Stimulated activated CD4-positive, alpha-beta T cell treated with anti-CD3 and anti-CD28 coated beads, Interleukin-4, amount 100 ng/mL, for 4 hours (primary cell): ENCODE measurements at regions not wholly inside any gene's neighbourhood (a gene's known extent, or its start where the extent isn't known, plus 50 kb on each side); places are given as distances from the start of the nearest gene placed in this dataset.

Experiments
- DNase-seq, 2 experiments: peaks; one replicate each; pipeline ENCODE4 v3.0.0-alpha.2; 2020

DNA sequence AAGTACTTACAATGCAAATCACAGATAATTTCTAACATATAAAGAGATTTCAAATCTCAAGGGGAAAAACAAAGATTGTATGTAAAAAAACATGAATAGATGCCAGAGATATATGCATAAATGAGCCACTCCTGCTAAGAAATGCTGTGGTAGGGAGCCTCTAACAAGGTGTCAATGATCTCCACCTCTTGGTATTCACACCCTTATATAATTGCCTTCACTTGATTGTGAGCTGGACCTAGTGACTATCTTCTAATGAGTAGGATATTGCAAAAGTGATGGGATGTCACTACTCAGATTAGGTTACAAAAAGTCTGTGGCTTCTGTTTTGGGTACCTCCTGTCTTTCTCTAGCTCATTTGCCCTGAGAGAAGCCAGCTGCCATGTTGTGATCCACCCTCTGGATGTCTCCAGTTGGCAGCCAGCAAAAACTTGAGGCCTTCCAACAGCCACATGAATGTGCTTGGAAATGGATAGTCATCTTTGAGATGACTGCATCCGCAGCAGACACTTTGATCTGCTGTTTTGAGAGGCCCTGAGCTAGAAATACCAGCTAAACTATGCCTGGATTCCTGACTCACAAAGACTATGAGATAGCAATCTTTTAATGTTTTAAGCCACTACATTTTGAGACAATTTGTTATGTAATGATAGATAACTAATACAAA, 196.1 kb upstream of the FGGY start:
- DNase-seq, result no peak

DNA sequence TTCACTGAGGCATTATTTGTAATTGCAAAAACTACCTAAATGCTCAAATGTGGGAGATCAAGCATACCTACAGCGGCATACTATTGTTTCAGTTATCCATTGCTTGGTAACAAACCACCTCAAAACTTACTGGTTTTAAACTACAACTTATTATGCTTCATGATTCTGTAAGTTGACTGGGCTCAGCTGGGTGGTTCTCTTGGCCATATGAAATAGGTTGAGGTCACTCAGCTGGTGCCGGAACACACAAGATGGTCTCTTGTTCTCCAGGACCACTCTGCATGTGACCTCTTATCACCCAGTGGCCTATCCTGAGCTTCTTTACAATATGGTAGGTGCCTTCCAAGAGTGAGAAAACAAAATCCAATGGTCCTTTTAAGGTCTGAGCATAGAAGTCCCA, 195.4 kb upstream of the FGGY start:
- no peak for DNase-seq

DNA sequence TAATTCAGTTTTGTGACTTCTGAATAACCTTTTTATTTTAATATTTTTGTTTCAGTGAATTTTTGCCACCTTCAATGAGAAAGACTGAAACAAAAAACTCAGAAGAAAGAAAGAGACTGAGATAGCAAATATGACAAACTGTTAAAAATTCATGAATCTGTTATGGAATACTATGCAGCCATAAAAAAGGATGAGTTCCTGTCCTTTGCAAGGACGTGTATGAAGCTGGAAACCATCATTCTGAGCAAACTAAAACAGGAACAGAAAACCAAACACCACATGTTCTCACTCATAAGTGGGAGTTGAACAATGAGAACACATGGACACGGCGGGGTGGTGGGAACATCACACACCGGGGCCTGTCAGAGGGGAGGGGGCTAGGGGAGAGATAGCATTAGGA, 193.4 kb upstream of the FGGY start:
- DNase-seq, result no peak

DNA sequence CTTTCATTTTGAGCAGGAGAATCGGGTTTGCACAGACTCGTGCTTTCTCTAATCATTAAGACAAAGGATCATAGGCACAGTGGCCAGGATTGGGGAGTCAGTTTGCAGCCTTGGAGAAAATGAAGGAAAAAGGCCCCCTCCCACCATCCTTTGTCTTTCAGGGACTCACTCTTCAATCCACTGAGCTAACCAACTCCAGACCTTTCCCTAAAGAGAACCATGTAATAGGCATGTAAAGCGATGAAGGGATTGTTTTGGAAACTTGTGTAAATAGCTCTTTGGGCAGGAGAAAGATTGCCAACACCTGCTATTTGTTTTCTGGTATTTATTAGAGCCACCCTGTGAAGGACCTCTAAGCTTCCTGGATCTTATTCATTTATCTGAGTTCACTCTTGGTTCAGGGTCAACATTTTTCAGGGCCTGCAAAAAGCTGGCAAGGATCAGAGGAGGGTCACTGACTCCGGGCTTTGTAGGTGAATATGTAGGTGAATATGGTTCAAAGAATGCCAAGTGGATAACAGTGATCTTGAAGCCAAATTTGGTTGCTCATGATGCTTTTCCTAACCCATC, 192.6 kb upstream of the FGGY start:
- DNase-seq, result no peak

DNA sequence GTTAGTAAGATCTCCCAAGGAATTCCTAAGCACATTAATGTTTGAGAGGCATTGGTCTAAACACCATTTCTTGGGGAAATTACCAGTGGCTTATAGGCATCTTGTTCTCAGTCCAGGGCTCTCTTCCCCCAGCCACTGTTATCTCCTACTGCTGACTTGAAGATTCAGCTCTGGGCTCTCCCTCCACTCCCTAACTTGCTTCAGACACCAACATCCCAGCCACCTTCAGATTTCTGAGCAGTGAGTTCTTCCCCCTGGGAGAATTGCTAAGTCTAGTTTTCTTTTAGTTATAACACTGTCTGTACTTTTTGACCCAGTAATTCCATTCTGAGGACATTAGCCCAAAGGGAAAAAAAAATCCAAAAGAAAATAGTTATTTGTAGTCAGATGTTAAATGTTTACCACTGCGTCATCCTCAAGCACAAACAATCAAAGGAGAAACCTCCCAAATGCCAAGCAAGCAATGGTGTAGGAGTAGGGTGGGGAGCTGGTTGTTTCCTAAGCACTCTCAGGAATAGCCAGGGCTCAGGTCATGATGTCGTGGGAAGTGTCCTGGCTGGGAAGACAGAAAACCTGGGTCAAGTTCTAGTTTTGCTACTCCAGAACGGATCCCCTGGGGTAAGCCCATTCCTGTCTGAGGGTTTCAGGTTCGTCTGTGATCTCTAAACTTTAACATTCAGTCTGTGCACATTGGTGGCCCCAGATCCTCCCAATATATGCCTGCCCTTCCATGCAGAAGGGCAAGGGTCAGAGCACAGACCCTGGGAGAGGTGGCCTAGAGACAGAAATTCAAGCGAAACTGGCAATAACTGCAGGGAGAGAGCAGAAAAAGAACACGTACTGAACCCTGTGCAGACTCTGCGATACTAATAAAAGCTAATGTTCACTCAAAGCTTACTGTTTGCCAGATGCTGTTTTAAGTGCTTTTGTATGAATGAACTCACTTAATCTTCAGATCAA, 191.1 kb upstream of the FGGY start:
- DNase-seq, result no peak

DNA sequence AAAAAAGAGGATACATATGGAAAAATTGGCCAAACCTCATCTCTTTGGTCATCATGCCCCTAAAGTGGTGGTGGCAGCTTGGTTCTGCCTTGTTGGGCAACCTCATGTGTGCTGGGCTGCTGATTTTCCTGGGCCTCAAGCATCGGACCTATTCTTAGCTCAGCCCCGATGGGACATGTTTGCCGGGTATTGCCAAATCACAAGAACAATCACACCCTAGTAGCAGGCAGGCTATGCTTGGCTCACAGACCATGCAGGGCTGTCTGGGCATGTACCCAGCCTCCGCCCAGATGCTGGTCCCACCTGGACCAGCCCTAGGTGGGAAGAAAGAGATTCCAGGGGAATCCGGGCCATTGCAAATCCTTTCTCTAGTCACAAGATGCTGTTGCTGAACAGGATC, 189.4 kb upstream of the FGGY start:
- DNase-seq, result no peak

DNA sequence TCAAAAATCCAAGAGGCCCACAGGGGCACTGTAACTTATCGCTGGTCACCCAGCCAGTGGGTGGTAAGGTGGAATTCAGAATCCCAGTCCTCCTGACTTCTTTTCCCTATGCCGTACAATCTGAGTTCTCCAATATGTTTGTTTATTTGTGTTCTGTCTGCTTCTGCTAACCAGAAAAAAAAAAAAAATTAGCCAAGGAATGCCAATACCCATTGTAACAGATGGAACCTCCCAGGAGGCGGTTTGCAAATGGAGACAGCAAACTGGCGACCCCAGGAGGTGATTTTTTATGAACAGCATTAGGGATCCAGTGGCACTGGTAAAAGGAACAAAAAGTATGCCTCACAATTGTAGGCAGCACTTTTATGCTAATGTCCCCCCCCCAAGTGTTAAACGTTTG, 189.0 kb upstream of the FGGY start:
- no peak for DNase-seq

DNA sequence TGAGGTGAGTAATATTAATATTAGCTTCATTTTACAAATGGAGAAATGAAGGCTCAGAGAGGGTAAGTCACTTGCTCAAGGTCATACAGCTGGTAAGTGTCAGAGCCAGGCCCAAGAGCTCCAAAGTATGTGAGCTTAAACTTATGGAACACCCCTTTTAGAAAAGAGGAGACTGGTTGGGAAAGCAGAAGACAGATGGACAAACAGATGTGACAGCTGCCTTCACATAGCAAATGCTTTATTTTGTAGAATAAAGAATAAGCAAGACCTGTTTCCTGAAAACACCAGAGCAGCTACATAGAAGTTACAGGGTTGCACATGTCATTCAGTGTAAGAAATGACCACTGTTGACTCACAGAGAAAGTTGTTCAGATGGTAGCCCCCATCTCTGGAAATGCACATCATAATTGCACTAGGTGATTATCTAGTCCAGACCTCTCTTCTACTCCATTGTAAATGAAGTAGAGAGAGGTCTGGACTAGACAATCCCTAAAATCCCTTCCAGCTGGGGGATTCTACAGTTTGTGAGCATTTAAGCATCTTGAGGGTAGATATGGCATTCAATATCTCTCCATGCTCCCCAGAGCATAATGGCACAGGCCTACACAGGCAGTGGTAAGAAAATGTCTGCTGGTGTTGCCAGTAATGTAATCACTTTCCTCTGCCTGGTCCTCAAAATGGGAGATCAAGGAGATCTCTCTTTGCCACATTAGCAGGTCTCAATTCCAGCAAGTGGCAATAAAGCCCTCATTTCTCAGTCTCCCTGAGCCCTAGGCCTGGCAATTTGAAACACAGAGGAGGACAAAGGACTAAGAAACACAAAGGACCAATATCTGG, 188.2 kb upstream of the FGGY start:
- DNase-seq, result no peak

DNA sequence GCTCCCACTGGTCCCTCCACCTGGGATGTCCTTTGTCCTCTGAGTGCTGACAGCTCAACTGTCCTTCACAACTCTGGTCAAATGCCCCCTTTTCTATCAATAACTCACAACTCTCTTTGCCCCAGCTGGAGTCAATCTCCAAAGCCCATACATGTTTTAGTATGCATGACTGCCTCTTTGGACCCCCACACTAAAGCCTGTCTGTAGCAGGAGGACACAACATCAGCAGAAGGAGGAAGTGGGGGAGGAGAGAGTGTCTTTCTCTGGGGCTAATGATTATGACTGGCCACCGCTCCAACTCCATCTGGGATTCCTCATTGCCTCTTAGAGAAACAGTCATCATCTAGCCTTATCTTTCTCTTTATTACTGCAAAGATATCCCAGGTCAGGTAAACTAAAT, 186.6 kb upstream of the FGGY start:
- no peak for DNase-seq

DNA sequence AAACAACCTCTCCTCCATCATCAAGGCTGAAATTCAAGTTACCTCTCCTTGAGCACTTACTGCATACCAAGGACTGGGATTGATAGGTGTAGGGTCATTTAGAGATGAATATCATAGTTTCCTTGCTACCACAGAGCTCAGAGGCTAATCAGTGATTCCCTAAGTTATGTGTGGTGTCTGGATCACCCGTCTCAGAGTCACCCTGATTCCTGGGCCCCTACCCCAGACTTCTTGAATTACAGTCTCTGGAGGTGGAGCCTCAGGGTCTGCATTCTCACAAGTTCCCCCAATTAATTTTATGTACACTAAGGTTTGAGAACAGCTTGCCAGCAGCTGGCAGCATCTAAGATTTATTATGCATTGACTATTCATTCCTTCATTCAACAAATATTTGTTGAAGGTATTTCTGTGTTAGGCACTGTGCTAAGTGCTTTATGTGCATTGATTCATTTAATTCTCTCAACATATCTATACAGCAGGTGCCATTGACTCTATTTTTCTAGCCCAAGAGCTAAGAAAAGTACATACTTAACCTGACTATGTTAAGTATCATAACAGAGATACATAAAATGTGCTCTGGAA, 182.9 kb upstream of the FGGY start:
- no peak for DNase-seq

DNA sequence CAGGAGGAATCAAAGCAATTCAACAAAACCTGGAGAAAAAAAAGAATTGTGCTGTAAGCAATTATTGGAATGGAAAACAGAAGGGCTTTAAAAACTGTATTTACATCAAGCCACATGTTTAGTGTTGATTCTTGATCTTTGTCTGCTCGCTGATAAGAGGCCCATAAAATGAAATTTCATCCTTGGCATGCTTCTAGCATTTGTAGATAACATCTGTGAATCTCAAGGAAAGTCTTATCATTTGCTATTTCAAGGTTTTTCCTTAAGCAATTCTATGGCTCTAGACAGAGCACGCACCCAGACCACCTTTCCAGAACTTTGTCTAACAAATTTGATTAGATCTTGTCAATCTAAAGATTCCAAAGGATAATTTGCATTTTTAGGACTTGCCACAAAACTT, 181.0 kb upstream of the FGGY start:
- no peak for DNase-seq

DNA sequence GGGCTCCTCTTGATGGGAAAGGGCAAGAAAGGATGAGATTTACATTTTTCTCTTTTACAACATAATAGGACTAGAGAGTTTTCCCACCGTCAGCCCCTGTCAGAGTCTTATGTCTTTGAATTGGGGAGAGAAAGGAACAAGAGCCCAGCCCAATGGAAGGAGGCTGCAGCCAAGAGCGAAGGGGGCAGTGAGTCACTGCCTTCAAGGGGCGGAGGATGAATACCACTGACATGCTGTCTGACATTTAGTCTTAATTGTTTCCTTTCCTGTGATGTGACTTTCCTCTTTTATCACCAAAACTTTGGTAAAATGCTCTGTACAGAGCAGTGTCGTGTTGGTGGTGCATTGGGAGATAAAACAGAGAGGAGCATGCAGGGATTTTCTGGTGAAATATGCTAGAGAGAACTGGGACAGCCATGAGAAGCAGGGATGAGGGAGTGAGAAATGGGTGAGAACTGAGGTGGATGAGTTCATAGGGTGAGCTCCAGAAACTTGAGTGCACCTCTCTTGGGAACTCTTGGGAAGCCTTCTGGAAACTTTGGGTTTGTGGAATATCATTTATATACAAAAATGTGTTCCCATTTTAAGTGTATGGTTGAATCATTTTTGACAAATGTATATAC, 179.9 kb upstream of the FGGY start:
- DNase-seq, result peak in 1 of 2 experiments; percentile 2

DNA sequence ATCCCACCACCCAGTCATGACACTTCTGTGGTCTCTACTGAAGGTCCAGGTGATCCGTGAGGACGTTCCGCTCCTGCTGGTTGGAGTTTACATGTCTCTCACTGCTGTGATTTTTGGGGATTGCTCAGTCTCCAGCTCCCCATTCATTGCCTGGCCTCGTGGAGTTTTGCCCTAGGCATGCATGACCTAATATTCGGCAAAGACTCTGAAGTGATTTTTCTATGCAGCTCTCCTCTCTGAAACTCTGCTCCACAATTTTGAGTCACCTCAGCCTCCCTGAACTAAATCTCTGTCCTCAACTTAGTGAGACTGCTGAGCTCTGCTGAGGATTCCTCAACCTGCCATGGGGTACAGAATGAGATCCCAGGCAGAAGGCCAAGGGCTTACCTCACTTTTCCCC, 174.4 kb upstream of the FGGY start:
- no peak for DNase-seq

DNA sequence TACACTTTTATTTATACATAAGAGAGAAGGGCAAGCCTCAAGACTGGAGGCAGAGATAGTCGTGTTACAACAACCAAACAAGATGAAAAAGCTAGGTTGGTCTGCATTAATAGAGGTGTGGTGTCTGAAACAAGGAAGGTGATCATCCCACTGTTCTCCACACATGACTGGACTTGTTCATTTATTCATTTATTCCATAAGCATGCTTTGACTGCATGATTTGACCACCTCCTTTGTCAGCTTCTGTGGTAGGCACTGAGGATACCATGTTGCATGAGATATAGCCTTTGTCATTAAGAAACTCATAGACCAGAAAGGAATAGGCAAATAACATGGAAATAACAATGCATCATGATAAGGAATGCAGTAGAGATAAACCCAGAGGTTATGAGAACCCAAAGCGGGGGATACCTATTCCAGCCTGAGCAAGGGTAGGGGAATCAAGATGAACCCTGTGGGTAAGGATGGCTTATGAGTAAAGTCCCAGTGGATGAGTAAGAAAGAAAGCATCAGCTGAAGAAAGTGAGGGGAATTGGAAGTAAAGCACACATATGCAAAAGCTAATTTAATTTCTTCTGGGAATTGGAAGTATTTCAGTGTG, 173.7 kb upstream of the FGGY start:
- DNase-seq, result no peak

DNA sequence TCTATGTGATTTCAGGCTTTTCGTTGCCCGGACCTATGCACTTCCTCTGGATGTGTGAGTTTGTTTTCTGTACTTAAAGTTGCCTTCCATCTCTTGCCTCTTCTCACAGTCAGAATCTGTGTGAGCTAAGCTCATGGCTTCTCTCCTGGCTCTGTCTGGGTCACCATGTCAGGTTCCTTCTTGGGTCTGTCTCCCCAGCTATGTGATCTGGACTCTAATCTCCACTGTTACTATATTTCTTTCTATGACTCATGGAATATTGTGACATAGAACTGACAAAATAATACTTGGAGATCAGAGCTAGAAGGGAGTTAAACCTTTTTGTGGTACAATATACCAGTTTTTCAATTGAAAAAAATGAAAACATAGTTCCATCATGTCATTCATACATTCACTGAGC, 172.7 kb upstream of the FGGY start:
- no peak for DNase-seq

DNA sequence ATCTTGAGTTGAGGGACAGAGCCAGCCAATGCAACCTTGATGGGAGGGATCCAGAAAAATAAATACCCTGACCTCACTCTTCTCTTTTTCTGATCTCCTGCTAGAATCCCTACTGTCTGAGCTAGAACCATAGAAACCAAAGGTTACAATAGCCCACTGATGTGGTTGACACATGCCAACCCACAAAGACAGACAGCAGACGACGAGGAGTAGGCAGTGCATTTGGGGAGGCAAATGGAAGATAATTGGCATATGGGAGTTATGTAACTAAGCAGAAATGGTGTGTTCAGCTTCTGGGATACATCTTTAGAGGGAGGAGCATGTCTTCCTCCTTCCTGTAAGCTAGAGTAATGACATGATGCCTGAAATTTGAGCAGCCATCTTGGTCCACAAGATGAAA, 171.7 kb upstream of the FGGY start:
- no peak for DNase-seq

DNA sequence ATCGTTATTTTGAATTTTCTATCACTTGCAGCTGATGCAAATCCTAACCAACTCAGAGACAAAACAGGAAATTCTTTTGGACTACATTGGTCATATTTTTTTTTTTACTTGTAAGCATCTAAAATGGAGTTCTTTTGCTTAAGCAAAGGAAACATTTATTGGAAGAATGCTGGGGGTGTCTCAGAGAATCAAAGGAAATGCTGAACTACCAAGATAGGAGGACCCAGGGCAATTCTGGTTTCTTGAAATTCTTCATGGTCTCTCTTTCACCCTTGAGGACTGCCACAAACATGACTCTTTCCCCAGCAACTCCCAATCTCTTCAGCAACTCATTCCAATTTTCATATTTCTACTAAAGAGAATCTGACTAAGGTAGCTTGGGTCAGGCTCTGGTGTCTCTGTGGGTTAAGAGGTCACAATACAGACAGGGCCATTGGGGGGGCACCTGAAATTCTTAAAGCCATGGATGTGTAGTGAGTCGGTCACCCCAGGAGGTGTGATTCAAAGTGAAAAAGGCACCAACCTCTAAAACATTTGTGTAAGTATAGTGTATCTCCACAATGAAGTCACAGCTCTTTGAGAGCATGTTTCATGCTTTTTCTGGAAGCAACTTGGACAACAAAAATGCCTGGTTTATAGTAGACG, 171.1 kb upstream of the FGGY start:
- DNase-seq, result no peak

DNA sequence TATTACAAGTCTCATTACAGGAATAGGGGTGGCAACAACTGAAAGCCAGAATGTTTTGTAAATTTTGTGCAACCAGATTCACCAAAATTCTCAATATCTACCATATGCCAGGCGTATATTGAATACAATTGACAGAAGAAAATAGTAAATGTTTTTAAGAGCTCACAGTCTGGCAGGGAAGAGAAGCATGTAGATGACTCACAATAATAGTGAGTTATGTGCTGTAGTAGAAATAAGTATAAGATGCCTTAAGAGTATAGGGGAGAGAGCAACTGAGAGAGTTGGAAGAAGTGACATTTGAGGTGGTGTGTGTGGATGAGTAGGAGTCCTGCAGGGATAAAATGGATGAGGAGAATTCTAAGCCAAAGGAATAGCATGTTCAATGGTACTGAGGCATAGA, 170.5 kb upstream of the FGGY start:
- no peak for DNase-seq

DNA sequence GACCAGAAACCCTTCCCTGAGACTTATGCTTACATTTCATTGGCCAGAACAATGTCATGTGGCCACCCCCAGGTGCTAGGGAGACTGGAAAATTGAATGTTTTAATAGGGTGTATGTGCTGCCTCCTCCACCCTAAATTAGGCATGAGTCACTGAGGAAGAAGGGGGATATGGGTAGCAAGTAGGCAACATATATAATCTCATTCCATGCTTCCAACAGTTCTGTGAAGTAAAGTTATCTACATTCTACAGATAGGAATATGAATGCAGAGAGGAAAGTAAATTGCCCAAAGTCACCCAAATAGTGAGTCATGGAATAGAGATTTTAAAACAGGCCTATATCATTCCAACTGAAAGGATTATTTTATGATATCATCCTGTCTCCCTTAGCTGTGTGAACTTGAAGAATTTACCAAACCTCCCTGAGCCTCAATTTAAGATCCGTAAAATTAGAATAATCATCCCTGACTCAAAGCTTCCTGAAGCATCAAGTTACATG, 168.6 kb upstream of the FGGY start:
- no peak for DNase-seq

DNA sequence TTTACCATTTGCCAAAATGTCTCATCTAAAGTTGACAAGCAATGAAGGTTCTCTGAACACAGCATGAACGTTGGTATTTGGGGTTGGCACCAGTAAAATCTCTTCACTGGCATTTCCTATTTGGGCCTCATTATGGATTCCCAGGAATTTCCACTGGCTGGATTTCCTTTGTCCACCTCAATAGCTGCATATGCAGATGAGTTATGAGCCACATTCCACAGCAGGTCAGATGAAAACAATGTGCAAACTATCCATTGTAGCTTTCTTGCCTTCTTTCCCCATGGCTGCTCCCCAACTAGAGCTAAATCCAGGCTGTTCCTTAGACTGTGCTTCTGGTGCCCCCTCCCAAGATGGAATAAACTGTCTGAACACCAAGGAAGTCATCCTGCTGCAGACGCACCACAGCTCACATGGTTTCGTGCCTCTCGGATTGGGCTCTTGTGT, 168.1 kb upstream of the FGGY start:
- no peak for DNase-seq

DNA sequence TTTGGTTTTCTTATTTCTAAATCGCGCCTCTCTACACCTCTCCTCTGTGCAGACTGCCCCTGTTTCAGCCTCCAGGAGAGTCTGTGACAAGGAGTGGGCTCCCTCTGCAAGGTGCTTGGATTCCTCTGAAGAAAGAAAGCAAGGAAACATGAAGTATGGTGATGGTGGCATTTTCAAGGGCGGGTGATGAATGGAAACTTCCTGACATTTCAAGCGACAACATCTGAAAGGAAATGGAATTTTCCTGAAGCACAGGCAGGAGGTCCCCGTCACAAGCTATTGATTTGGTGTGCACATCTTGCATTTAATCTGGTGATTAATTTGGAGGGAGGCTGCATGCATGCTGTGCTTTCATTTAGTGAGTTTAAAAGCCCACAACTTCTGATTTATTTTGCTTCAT, 164.6 kb upstream of the FGGY start:
- DNase-seq, result no peak
